IPS-15b (cell line): ENCODE measurements at regions not wholly inside any gene's neighbourhood (a gene's known extent, or its start where the extent isn't known, plus 50 kb on each side); places are given as distances from the start of the nearest gene placed in this dataset.
"Not testable (repeated sequence)": the region's sequence is repeated elsewhere in the genome, so short reads cannot be mapped to it uniquely, and the experiment has no call there.

Experiments
- H3K27me3 ChIP-seq: one replicate; pipeline ENCODE4 v1.6.1; 2013; ENCODE audit warnings: low read length; ENCODE audit not compliant: control insufficient read depth, insufficient read depth
- H3K36me3 ChIP-seq: one replicate; pipeline ENCODE4 v1.6.1; 2013; ENCODE audit warnings: low read length; ENCODE audit not compliant: control insufficient read depth, insufficient read depth
- H3K4me1 ChIP-seq: one replicate; pipeline ENCODE4 v1.6.1; 2013; ENCODE audit warnings: mild to moderate bottlenecking, low read length; ENCODE audit not compliant: control insufficient read depth, insufficient read depth
- H3K4me3 ChIP-seq: one replicate; pipeline ENCODE4 v1.5.1; 2013; ENCODE audit warnings: low read depth, low read length
- H3K9ac ChIP-seq: one replicate; pipeline ENCODE4 v1.6.1; 2013; ENCODE audit warnings: low read depth, mild to moderate bottlenecking, low read length
- H3K9me3 ChIP-seq: one replicate; pipeline ENCODE4 v1.6.1; 2013; ENCODE audit warnings: mild to moderate bottlenecking, low read length; ENCODE audit not compliant: control insufficient read depth, insufficient read depth

GRCh38 chr10:120181154-120181553 lies 275.9 kb upstream of the PLPP4 start:
- Histone ChIP-seq H3K36me3 (no peaks in the 10 kb centered on the region), H3K9me3 (no peaks in the 10 kb centered on the region), H3K27me3 (no peaks in the 10 kb centered on the region), H3K4me1 (no peaks in the 10 kb centered on the region), H3K9ac (no peak overlapping the region), H3K4me3 (no peak overlapping the region)

DNA sequence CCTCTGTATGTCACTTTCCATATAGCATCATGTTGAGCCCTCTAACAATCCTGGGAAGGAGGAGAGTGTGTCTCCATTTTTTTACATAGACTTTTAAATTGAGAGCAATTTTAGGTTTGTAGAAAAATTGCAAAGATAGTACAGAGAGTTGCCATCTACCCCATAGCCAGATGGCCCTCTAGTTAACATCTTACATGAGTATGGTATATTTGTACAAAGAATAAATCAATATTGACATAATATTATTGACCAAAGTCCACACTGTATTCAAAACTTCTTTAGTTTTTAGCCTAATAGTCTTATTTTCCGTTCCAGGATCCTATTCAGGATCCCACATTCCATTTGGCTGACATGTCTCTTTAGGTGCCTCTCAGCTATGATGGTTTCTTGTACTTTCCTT lies 274.6 kb upstream of the PLPP4 start:
- H3K27me3 ChIP-seq = no peaks in the 10 kb centered on the region
- H3K4me1 ChIP-seq = no peaks in the 10 kb centered on the region
- H3K9ac ChIP-seq = no peak overlapping the region
- no peaks in the 10 kb centered on the region for H3K36me3 ChIP-seq
- no peak overlapping the region for H3K4me3 ChIP-seq
- H3K9me3 ChIP-seq = no peaks in the 10 kb centered on the region

DNA sequence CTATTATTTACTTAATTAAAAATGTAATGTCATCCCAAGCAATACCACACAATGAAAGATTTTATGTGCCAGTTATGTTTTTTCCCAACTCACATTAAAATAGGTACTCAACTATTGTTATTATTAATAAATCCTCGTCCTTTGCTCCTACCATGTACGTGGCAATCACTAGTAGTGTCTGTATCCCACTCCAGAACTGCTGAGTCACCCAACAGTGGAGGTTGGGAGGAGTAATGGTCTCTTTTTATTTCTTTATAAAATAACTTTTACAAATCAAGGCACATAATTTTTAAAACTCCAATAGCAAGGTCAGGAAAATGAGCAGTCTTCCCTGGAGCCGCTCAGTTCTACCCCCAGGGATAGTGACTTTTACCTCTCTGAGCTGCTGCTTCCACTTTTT lies 273.5 kb upstream of the PLPP4 start:
- H3K27me3 ChIP-seq = no peaks in the 10 kb centered on the region
- no peak overlapping the region for H3K4me3 ChIP-seq
- no peaks in the 10 kb centered on the region for H3K4me1 ChIP-seq
- no peaks in the 10 kb centered on the region for H3K9me3 ChIP-seq
- no peak overlapping the region for H3K9ac ChIP-seq
- H3K36me3 ChIP-seq = no peaks in the 10 kb centered on the region

GRCh38 chr10:120184547-120185337 lies 272.3 kb upstream of the PLPP4 start:
- no peaks in the 10 kb centered on the region for H3K4me1 ChIP-seq
- no peaks in the 10 kb centered on the region for H3K27me3 ChIP-seq
- H3K36me3 ChIP-seq = no peaks in the 10 kb centered on the region
- no peak overlapping the region for H3K9ac ChIP-seq
- no peak overlapping the region for H3K4me3 ChIP-seq
- no peaks in the 10 kb centered on the region for H3K9me3 ChIP-seq

DNA sequence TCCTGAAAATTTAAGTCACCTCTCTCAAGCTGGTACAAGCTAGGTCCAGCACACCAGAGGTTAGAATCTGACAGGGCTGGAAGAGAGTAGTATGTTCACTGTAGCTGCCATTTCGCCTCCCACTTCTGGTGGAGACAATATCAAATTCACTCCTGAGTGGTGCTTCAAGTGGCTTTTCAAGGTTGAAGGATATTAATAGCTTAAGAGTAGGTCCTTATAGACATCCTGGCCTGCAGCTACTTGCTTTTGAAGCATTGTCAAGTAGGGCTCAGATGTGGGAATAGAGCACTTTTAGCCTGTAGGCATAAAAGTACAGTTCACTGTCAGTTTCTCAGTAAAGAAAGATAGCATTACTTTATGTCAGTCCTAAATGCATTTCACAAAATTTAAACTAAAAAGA lies 270.5 kb upstream of the PLPP4 start:
- H3K36me3 ChIP-seq = no peaks in the 10 kb centered on the region
- H3K4me3 ChIP-seq = no peak overlapping the region
- no peaks in the 10 kb centered on the region for H3K27me3 ChIP-seq
- H3K9me3 ChIP-seq = no peaks in the 10 kb centered on the region
- no peaks in the 10 kb centered on the region for H3K4me1 ChIP-seq
- no peak overlapping the region for H3K9ac ChIP-seq

DNA sequence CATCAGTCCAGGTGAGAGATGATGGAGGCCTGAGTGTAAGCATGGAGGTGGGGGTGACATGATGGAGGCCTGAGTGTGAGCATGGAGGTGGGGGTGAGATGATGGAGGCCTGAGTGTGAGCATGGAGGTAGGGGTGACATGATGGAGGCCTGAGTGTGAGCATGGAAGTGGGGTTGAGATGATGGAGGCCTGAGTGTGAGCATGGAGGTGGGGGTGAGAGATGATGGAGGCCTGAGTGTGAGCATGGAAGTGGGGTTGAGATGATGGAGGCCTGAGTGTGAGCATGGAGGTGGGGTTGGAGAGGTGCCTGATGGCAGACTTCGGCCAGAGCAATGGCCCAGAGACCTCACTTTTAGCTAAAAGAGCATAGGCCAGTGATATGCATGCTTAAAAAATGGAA lies 269.9 kb upstream of the PLPP4 start:
- not testable (repeated sequence) for H3K36me3 ChIP-seq, H3K4me1 ChIP-seq

GRCh38 chr10:120188950-120189349 lies 268.1 kb upstream of the PLPP4 start:
- Histone ChIP-seq H3K9me3 (no peaks in the 10 kb centered on the region), H3K9ac (no peak overlapping the region), H3K36me3 (no peaks in the 10 kb centered on the region), H3K4me1 (no peaks in the 10 kb centered on the region), H3K4me3 (no peak overlapping the region), H3K27me3 (no peaks in the 10 kb centered on the region)

More for the DNA sequence above, 269.9 kb upstream of the PLPP4 start:
- H3K27me3 ChIP-seq, H3K9me3 ChIP-seq, H3K9ac ChIP-seq, H3K4me3 ChIP-seq: not testable (repeated sequence)

GRCh38 chr10:120195984-120196712 lies 260.9 kb upstream of the PLPP4 start:
- Histone ChIP-seq H3K36me3 (no peaks in the 10 kb centered on the region), H3K9me3 (peaks cover 5% of the 10 kb centered on the region), H3K4me3 (no peak overlapping the region), H3K4me1 (no peaks in the 10 kb centered on the region), H3K27me3 (no peaks in the 10 kb centered on the region), H3K9ac (no peak overlapping the region)

- Histone ChIP-seq H3K4me3 (no peak overlapping the region), H3K4me1 (no peaks in the 10 kb centered on the region), H3K9me3 (no peaks in the 10 kb centered on the region), H3K9ac (no peak overlapping the region), H3K36me3 (no peaks in the 10 kb centered on the region), H3K27me3 (no peaks in the 10 kb centered on the region)
These were observed 252.2 kb upstream of the PLPP4 start for GRCh38 chr10:120204877-120205276.

DNA sequence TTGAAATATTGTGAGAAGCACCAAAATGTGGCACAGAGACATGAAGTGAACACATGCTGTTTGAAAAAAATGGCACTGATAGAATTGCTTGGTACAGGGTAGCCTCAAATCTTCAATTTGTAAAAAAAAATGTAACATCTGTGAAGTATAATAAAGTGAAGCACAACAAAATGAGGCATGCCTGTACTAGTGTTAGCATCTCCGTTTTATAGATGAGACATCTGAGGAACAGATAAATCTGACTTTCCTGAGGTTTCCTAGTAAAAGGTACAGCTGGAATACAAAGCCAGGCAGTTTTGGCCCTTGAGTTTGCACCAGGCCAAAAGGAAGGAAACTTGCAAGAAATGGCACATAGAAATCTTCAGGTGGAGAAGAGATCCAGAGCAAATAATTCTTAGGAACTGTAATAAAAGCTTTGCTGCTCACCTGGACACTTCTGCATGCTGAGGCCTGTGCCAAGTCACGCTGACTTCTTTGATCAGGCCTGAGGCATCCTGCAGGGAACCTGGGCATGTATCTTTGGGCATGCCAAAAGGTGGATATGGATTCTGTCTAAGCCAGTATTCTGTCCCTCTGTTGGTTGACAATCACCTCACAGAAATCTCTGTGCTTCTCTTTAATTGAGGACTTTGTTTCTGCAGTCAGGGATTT lies 251.5 kb upstream of the PLPP4 start:
- H3K27me3 ChIP-seq = no peaks in the 10 kb centered on the region
- no peak overlapping the region for H3K4me3 ChIP-seq

DNA sequence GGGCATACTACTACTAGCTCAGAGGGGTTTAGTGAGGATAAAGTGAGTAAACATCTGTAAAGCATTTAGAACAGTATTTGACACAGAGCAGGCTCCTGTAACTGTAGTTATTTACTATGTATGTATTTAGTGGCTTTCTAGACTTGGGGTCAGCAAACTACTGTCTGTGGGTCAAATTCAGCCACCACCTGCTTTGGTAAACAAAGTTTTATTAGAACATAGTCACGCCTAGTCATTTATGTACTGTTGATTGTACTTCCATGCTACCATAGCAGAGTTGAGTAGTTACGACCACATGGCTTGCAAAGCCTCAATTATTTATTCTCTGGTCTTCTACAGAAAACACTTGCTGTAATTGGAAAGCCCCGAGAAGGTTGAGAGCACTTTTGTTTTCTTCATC lies 248.5 kb upstream of the PLPP4 start:
- Histone ChIP-seq H3K9me3 (no peaks in the 10 kb centered on the region), H3K9ac (no peak overlapping the region), H3K4me1 (no peaks in the 10 kb centered on the region), H3K4me3 (no peak overlapping the region), H3K36me3 (no peaks in the 10 kb centered on the region), H3K27me3 (no peaks in the 10 kb centered on the region)

More for the DNA sequence above, 251.5 kb upstream of the PLPP4 start:
- no peaks in the 10 kb centered on the region for H3K4me1 ChIP-seq
- no peak overlapping the region for H3K9ac ChIP-seq
- H3K9me3 ChIP-seq = no peaks in the 10 kb centered on the region
- H3K36me3 ChIP-seq = no peaks in the 10 kb centered on the region
